ENCODE measurements at regions not wholly inside any gene's neighbourhood (a gene's known extent, or its start where the extent isn't known, plus 50 kb on each side); places are given as distances from the start of the nearest gene placed in this dataset.
"Not testable (repeated sequence)": the region's sequence is repeated elsewhere in the genome, so short reads cannot be mapped to it uniquely, and the experiment has no call there.

DNA sequence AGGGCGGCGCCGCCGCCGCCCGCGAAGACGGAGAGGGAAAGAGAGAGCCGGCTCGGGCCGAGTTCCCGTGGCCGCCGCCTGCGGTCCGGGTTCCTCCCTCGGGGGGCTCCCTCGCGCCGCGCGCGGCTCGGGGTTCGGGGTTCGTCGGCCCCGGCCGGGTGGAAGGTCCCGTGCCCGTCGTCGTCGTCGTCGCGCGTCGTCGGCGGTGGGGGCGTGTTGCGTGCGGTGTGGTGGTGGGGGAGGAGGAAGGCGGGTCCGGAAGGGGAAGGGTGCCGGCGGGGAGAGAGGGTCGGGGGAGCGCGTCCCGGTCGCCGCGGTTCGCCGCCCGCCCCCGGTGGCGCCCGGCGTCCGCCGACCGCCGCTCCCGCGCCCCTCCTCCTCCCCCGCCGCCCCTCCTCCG lies 2125.4 kb upstream of the TPTE start:
- TF ChIP-seq, protein P1, sequence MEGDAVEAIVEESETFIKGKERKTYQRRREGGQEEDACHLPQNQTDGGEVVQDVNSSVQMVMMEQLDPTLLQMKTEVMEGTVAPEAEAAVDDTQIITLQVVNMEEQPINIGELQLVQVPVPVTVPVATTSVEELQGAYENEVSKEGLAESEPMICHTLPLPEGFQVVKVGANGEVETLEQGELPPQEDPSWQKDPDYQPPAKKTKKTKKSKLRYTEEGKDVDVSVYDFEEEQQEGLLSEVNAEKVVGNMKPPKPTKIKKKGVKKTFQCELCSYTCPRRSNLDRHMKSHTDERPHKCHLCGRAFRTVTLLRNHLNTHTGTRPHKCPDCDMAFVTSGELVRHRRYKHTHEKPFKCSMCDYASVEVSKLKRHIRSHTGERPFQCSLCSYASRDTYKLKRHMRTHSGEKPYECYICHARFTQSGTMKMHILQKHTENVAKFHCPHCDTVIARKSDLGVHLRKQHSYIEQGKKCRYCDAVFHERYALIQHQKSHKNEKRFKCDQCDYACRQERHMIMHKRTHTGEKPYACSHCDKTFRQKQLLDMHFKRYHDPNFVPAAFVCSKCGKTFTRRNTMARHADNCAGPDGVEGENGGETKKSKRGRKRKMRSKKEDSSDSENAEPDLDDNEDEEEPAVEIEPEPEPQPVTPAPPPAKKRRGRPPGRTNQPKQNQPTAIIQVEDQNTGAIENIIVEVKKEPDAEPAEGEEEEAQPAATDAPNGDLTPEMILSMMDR (IDR thresholded peaks at IDR 0.05): not testable (repeated sequence)
- not testable (repeated sequence) for TF ChIP-seq EZH2 (IDR thresholded peaks at IDR 0.05; ENCODE audit: borderline replicate concordance, insufficient read depth, low read depth, low read length, poor library complexity, severe bottlenecking)
